ENCODE measurements at regions not wholly inside any gene's neighbourhood (a gene's known extent, or its start where the extent isn't known, plus 50 kb on each side); places are given as distances from the start of the nearest gene placed in this dataset.

DNA sequence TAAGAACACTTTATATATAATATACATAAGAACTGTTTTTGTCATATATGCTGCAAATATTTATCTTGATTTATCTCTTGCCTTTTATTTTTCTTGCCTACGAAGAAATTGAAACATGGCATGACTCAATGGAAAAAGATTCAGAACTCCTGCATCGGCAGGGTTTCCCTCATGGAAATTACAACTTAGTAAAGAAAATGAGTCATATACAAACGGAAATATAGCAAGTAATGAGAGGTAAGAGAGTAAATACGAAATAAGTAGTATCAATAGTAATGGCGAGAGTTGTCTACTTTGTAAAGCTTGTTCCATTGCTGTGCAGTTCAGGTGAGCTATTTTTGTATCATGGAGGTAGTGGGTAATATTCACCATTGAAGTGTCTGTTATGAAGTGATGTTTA lies 350.4 kb downstream of the DDX10 start:
- Histone ChIP-seq H3K79me2 (no peaks in the 10 kb centered on the region), H3K36me3 (ENCODE audit: control insufficient read depth, insufficient read depth, low read length) (no peaks in the 10 kb centered on the region), H3K9ac (no peak overlapping the region), H3K27me3 (ENCODE audit: control insufficient read depth, insufficient read depth, low read length) (no peaks in the 10 kb centered on the region), H2AFZ (no peak overlapping the region), H3K4me2 (ENCODE audit: low read length) (no peak overlapping the region), H3K9me3 (ENCODE audit: control insufficient read depth, low read length) (no peaks in the 10 kb centered on the region), H3K27ac (no peak overlapping the region), H3K4me1 (no peaks in the 10 kb centered on the region), H3K4me3 (ENCODE audit: low read depth, low read length) (no peak overlapping the region)
- TF ChIP-seq, protein P1, sequence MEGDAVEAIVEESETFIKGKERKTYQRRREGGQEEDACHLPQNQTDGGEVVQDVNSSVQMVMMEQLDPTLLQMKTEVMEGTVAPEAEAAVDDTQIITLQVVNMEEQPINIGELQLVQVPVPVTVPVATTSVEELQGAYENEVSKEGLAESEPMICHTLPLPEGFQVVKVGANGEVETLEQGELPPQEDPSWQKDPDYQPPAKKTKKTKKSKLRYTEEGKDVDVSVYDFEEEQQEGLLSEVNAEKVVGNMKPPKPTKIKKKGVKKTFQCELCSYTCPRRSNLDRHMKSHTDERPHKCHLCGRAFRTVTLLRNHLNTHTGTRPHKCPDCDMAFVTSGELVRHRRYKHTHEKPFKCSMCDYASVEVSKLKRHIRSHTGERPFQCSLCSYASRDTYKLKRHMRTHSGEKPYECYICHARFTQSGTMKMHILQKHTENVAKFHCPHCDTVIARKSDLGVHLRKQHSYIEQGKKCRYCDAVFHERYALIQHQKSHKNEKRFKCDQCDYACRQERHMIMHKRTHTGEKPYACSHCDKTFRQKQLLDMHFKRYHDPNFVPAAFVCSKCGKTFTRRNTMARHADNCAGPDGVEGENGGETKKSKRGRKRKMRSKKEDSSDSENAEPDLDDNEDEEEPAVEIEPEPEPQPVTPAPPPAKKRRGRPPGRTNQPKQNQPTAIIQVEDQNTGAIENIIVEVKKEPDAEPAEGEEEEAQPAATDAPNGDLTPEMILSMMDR (IDR thresholded peaks at IDR 0.05) = no peak

DNA sequence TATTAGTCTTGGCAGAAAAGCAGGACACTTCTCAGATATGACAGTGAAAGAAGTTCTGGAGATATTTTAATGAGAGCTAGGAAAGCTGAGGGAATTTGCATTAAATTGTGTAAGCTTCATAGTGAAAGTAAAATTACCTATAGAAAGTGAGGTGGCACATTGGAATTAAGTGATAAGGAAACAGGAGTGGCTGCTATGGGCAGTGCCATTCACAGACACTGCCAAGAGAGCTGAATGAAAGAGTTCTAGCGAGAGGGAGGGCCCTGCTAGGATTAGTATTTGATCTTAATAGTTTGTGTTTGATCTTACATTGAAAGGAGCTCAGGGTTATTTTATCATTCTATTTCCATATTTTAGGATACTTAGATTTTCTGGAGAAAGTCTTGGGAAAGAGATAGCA lies 351.9 kb downstream of the DDX10 start:
- H3K27me3 ChIP-seq (ENCODE audit: control insufficient read depth, insufficient read depth, low read length) = no peaks in the 10 kb centered on the region
- H3K27ac ChIP-seq = no peak overlapping the region

DNA sequence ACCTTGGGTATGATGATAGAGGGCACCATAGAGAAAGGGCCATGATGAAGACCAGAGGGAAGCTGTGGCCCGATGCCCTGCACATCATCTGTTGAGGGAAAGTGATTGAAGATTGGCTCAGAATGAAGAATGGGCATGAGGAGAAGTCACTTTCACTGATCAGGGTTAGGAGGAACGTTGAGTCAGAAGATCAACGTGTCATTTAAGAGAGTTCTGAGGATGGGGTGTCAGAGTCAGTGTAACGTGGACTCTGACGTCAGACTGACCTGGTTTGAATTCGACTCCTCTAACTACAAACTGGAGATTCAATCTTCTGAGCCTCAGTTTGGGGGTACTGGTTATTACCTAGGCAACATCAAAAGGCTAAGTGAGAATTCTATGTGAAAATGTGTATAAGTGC lies 352.6 kb downstream of the DDX10 start:
- H3K9me3 ChIP-seq (ENCODE audit: control insufficient read depth, low read length) = no peaks in the 10 kb centered on the region
- H2AFZ ChIP-seq = no peak overlapping the region
- no peak overlapping the region for H3K4me2 ChIP-seq (ENCODE audit: low read length)
- H3K27ac ChIP-seq = no peak overlapping the region
- no peaks in the 10 kb centered on the region for H3K79me2 ChIP-seq
- H3K4me3 ChIP-seq (ENCODE audit: low read depth, low read length) = no peak overlapping the region
- TF ChIP-seq, protein P1 (IDR thresholded peaks at IDR 0.05) = no peak
- H3K4me1 ChIP-seq = no peaks in the 10 kb centered on the region
- no peaks in the 10 kb centered on the region for H3K27me3 ChIP-seq (ENCODE audit: control insufficient read depth, insufficient read depth, low read length)
- H3K9ac ChIP-seq = no peak overlapping the region
- no peaks in the 10 kb centered on the region for H3K36me3 ChIP-seq (ENCODE audit: control insufficient read depth, insufficient read depth, low read length)

More for the DNA sequence above, 351.9 kb downstream of the DDX10 start:
- H3K9ac ChIP-seq = no peak overlapping the region
- no peaks in the 10 kb centered on the region for H3K36me3 ChIP-seq (ENCODE audit: control insufficient read depth, insufficient read depth, low read length)
- no peaks in the 10 kb centered on the region for H3K79me2 ChIP-seq
- H3K4me3 ChIP-seq (ENCODE audit: low read depth, low read length) = no peak overlapping the region
- no peaks in the 10 kb centered on the region for H3K4me1 ChIP-seq
- H3K9me3 ChIP-seq (ENCODE audit: control insufficient read depth, low read length) = no peaks in the 10 kb centered on the region
- no peak overlapping the region for H2AFZ ChIP-seq
- no peak overlapping the region for H3K4me2 ChIP-seq (ENCODE audit: low read length)
- TF ChIP-seq, protein P1 (IDR thresholded peaks at IDR 0.05) = no peak

DNA sequence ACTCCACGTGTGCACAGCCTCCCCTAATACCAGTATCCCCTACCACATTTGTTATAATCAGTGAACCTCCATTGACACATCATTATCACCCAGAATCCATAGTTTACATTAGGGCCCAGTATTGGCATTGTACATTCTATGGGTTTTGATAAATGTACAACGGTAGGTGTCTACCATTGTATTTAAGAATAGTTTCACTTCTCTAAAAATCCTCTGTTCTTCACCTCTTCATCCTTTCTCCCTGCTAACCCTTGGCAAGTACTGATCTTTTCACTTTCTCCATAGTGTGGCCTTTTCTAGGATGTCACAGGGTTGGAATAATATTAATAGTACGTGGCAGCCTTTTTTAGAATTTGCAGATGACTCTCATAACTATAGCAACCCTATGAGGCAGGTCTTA lies 353.8 kb downstream of the DDX10 start:
- Histone ChIP-seq H3K9ac (no peak overlapping the region), H3K9me3 (ENCODE audit: control insufficient read depth, low read length) (no peaks in the 10 kb centered on the region), H3K36me3 (ENCODE audit: control insufficient read depth, insufficient read depth, low read length) (no peaks in the 10 kb centered on the region), H3K4me3 (ENCODE audit: low read depth, low read length) (no peak overlapping the region), H3K4me1 (no peaks in the 10 kb centered on the region), H3K27me3 (ENCODE audit: control insufficient read depth, insufficient read depth, low read length) (no peaks in the 10 kb centered on the region), H2AFZ (no peak overlapping the region), H3K79me2 (no peaks in the 10 kb centered on the region), H3K4me2 (ENCODE audit: low read length) (no peak overlapping the region), H3K27ac (no peak overlapping the region)
- TF ChIP-seq, protein P1 (IDR thresholded peaks at IDR 0.05) = no peak

DNA sequence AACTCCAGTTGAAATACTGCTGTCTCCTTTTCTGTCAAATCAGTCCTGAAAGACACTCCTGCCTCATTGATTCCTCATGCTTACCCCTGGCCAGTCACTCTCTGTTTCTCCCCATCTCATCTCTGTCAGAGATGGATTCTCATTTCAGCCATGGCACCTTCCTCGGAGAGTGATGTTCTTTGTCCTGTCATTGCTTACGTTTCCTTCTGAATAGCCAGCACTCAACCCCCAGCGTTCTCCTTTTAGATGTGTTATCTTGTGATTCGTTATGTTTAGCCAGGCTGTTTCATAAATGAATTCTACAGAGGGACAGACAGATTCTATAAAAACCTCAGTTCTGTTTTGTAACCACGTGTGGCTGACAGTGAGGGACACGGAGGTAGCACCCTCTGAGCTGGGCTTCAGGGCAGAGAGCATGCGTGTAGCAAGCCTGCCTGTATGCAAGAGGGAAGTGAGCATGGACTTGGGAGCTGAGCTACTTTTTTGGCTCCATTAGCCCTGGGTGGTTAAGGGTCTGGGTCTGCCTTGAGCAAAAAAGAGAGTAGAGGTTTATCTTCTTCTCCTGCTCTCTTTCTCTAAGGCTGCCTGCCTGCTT lies 354.6 kb downstream of the DDX10 start:
- Histone ChIP-seq H3K9me3 (ENCODE audit: control insufficient read depth, low read length) (no peaks in the 10 kb centered on the region), H3K27ac (no peak overlapping the region), H3K4me1 (no peaks in the 10 kb centered on the region), H3K79me2 (no peaks in the 10 kb centered on the region), H3K9ac (no peak overlapping the region), H3K27me3 (ENCODE audit: control insufficient read depth, insufficient read depth, low read length) (no peaks in the 10 kb centered on the region), H2AFZ (no peak overlapping the region), H3K4me2 (ENCODE audit: low read length) (no peak overlapping the region), H3K36me3 (ENCODE audit: control insufficient read depth, insufficient read depth, low read length) (no peaks in the 10 kb centered on the region), H3K4me3 (ENCODE audit: low read depth, low read length) (no peak overlapping the region)
- TF ChIP-seq, protein P1 (IDR thresholded peaks at IDR 0.05) = no peak
